ENCODE measurements at regions not wholly inside any gene's neighbourhood (a gene's known extent, or its start where the extent isn't known, plus 50 kb on each side); places are given as distances from the start of the nearest gene placed in this dataset.

DNA sequence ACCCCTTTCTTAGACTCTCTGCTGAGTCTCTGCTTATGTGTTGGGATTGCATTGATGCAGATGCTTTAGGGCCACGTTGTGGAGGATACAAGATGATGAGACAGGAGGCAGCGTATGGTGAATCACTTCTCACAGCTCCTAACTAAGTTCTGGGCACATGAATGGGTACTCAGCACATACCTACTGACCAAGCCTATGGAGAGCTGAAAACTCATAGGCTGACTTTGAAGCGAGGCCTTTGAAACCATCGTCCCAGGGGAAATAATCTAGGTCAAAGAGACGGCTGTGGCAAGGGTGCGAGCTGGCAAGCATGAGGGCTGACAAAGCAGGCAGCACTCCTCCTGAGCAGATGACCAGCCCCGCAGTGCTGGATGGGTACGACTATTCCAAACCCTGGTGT, 180.2 kb upstream of the TNP1 start:
- no peaks in the 10 kb centered on the region for H3K36me3 ChIP-seq (ENCODE audit: insufficient read depth, low read length)
- TF ChIP-seq, protein P1, sequence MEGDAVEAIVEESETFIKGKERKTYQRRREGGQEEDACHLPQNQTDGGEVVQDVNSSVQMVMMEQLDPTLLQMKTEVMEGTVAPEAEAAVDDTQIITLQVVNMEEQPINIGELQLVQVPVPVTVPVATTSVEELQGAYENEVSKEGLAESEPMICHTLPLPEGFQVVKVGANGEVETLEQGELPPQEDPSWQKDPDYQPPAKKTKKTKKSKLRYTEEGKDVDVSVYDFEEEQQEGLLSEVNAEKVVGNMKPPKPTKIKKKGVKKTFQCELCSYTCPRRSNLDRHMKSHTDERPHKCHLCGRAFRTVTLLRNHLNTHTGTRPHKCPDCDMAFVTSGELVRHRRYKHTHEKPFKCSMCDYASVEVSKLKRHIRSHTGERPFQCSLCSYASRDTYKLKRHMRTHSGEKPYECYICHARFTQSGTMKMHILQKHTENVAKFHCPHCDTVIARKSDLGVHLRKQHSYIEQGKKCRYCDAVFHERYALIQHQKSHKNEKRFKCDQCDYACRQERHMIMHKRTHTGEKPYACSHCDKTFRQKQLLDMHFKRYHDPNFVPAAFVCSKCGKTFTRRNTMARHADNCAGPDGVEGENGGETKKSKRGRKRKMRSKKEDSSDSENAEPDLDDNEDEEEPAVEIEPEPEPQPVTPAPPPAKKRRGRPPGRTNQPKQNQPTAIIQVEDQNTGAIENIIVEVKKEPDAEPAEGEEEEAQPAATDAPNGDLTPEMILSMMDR (IDR thresholded peaks at IDR 0.05; ENCODE audit: insufficient read depth, low read depth, low read length), result no peak
- no peak for TF ChIP-seq EZH2 (IDR thresholded peaks at IDR 0.05; ENCODE audit: insufficient read depth, low read length)
- H3K27me3 Mint-ChIP-seq (ENCODE audit: low read depth, unreplicated experiment), result peaks cover 6% of the 10 kb centered on the region
- no peak overlapping the region for H3K9ac ChIP-seq (ENCODE audit: low read length)
- no peak overlapping the region for H3K27ac Mint-ChIP-seq (ENCODE audit: unreplicated experiment)
- H3K4me1 Mint-ChIP-seq (ENCODE audit: low read depth, unreplicated experiment), result peaks cover 6% of the 10 kb centered on the region
- H3K4me3 Mint-ChIP-seq (ENCODE audit: unreplicated experiment), result no peak overlapping the region
- H3K27ac ChIP-seq (ENCODE audit: low read depth, low read length), result no peak overlapping the region
- H3K36me3 Mint-ChIP-seq (ENCODE audit: low read depth, unreplicated experiment), result peaks cover 2% of the 10 kb centered on the region
- H3K4me3 ChIP-seq (ENCODE audit: insufficient read depth, low read depth, low read length), result no peak overlapping the region
- H3K4me1 ChIP-seq (ENCODE audit: insufficient read depth, low read length), result no peaks in the 10 kb centered on the region
- peaks cover 3% of the 10 kb centered on the region for H3K9me3 Mint-ChIP-seq (ENCODE audit: unreplicated experiment)
- no peaks in the 10 kb centered on the region for H3K9me3 ChIP-seq (ENCODE audit: insufficient read depth, low read depth, low read length)
- H2AFZ ChIP-seq (ENCODE audit: low read depth, low read length), result no peak overlapping the region
- H3K79me2 ChIP-seq (ENCODE audit: insufficient read depth, low read length), result no peaks in the 10 kb centered on the region
- H3K27me3 ChIP-seq (ENCODE audit: insufficient read depth, low read length), result peaks cover 2% of the 10 kb centered on the region
- no peaks in the 10 kb centered on the region for H4K20me1 ChIP-seq (ENCODE audit: insufficient read depth, low read length)
- no peak for FAIRE-seq
- DNase-seq (ENCODE audit: low read depth), result no peak
- no peak overlapping the region for H3K4me2 ChIP-seq (ENCODE audit: low read length)

DNA sequence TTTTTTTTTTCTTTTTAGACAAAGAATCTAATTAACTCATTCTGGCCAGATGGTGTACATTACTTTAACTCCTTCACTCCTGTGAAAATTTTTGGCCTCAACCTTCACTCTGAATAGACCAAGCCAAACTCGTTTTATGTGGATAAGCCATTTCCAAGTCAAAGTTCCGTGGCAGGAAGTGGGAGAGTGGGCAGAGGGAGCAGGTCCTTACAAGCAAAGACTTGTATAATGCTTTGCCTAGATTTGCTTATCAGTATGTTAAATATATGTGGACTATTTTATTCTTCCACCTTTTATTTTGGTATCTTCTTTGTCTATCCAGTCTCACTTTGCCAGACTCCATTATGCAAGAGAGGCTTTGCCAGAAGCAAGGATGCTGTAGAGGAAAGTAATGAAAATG, 178.1 kb upstream of the TNP1 start:
- Histone ChIP-seq H3K4me3 (ENCODE audit: insufficient read depth, low read depth, low read length) (no peak overlapping the region), H3K27ac (ENCODE audit: low read depth, low read length) (no peak overlapping the region), H3K9me3 (ENCODE audit: insufficient read depth, low read depth, low read length) (no peaks in the 10 kb centered on the region), H3K36me3 (ENCODE audit: insufficient read depth, low read length) (no peaks in the 10 kb centered on the region), H3K4me2 (ENCODE audit: low read length) (no peak overlapping the region), H2AFZ (ENCODE audit: low read depth, low read length) (no peak overlapping the region), H3K4me1 (ENCODE audit: insufficient read depth, low read length) (no peaks in the 10 kb centered on the region), H3K9ac (ENCODE audit: low read length) (no peak overlapping the region), H3K79me2 (ENCODE audit: insufficient read depth, low read length) (no peaks in the 10 kb centered on the region), H3K27me3 (ENCODE audit: insufficient read depth, low read length) (peaks cover 2% of the 10 kb centered on the region), H4K20me1 (ENCODE audit: insufficient read depth, low read length) (no peaks in the 10 kb centered on the region)
- H3K27ac Mint-ChIP-seq (ENCODE audit: unreplicated experiment), result no peak overlapping the region
- FAIRE-seq (no peak), DNase-seq (ENCODE audit: low read depth) (no peak)
- H3K4me3 Mint-ChIP-seq (ENCODE audit: unreplicated experiment), result no peak overlapping the region
- peaks cover 19% of the 10 kb centered on the region for H3K27me3 Mint-ChIP-seq (ENCODE audit: low read depth, unreplicated experiment)
- TF ChIP-seq, protein P1 (IDR thresholded peaks at IDR 0.05; ENCODE audit: insufficient read depth, low read depth, low read length), result no peak
- no peak for TF ChIP-seq EZH2 (IDR thresholded peaks at IDR 0.05; ENCODE audit: insufficient read depth, low read length)
- peaks cover 6% of the 10 kb centered on the region for H3K4me1 Mint-ChIP-seq (ENCODE audit: low read depth, unreplicated experiment)
- H3K9me3 Mint-ChIP-seq (ENCODE audit: unreplicated experiment), result peaks cover 7% of the 10 kb centered on the region
- H3K36me3 Mint-ChIP-seq (ENCODE audit: low read depth, unreplicated experiment), result peaks cover 2% of the 10 kb centered on the region

DNA sequence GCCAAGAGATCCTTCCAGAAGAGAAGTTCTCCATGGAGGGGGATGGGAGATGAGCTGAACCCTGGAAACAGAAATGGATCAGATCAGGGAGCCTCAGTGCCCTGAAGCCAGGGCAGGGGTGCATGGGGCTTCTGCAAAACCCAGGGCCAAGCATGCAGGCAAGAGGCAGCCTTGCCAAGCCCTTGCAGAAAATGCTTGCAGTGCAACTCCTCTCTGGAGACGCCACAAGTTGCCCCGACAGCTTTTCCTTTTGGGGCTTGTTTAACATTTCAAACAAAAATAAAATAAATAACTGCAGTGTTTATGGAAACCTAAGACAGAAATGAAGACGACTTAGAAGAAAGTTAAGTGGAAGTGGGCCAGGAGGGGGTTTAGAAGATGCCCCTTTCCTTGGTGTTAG, 177.5 kb upstream of the TNP1 start:
- no peak overlapping the region for H3K27ac ChIP-seq (ENCODE audit: low read depth, low read length)
- no peak for FAIRE-seq
- no peak for TF ChIP-seq EZH2 (IDR thresholded peaks at IDR 0.05; ENCODE audit: insufficient read depth, low read length)
- TF ChIP-seq, protein P1 (IDR thresholded peaks at IDR 0.05; ENCODE audit: insufficient read depth, low read depth, low read length), result no peak
- H4K20me1 ChIP-seq (ENCODE audit: insufficient read depth, low read length), result no peaks in the 10 kb centered on the region
- Mint-ChIP-seq H3K27me3 (ENCODE audit: low read depth, unreplicated experiment) (peaks cover 26% of the 10 kb centered on the region), H3K9me3 (ENCODE audit: unreplicated experiment) (peaks cover 7% of the 10 kb centered on the region), H3K4me3 (ENCODE audit: unreplicated experiment) (no peak overlapping the region), H3K27ac (ENCODE audit: unreplicated experiment) (no peak overlapping the region), H3K36me3 (ENCODE audit: low read depth, unreplicated experiment) (peaks cover 2% of the 10 kb centered on the region), H3K4me1 (ENCODE audit: low read depth, unreplicated experiment) (peaks cover 6% of the 10 kb centered on the region)
- H3K4me3 ChIP-seq (ENCODE audit: insufficient read depth, low read depth, low read length), result no peak overlapping the region
- no peak overlapping the region for H2AFZ ChIP-seq (ENCODE audit: low read depth, low read length)
- H3K9ac ChIP-seq (ENCODE audit: low read length), result no peak overlapping the region
- H3K4me2 ChIP-seq (ENCODE audit: low read length), result no peak overlapping the region
- no peaks in the 10 kb centered on the region for H3K4me1 ChIP-seq (ENCODE audit: insufficient read depth, low read length)
- peaks cover 2% of the 10 kb centered on the region for H3K27me3 ChIP-seq (ENCODE audit: insufficient read depth, low read length)
- DNase-seq (ENCODE audit: low read depth), result no peak
- H3K79me2 ChIP-seq (ENCODE audit: insufficient read depth, low read length), result no peaks in the 10 kb centered on the region
- no peaks in the 10 kb centered on the region for H3K9me3 ChIP-seq (ENCODE audit: insufficient read depth, low read depth, low read length)
- H3K36me3 ChIP-seq (ENCODE audit: insufficient read depth, low read length), result no peaks in the 10 kb centered on the region
